ENCODE measurements at regions not wholly inside any gene's neighbourhood (a gene's known extent, or its start where the extent isn't known, plus 50 kb on each side); places are given as distances from the start of the nearest gene placed in this dataset.

DNA sequence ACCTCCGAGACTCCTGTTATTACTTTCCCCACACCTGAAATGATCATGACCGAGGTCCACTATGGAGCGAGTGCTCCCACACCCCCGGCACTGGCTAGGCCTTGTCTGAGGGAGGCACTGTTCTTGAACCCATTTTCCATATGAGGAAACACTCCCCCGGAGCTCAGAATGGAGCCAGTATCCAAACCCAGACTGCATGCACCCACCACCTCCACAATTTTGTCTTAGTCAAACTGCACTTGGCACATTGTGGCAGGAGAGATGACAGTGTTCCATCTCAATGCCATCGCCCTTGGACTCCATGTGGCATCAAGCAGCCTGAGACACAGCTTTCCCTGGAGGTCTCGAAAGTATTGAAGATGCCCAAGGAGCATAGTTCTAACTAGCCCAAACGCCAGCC is 154.1 kb downstream of the NUP210 start:
- ATAC-seq, result no peak

GRCh38 chr3:13265507-13265906 is 154.6 kb downstream of the NUP210 start:
- no peak for ATAC-seq

DNA sequence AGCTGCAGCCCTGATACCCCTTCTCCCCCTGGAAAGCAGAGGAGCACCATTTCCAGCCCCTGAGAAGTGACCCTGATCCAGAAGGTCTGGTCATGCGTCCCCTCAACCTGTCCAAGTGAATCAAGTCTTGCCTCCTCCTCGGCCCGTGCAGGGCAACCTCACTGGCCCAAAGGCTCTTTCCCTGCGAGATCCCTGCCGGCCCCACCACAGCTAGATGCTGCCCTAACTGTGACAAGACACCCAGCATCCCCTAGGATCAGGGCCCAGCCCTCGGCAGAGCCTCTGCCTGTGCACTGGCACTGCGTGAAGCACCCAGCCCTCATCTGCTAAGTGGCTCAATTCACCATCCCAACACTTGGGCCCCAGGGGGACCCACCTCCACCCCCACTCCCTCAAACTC is 155.1 kb downstream of the NUP210 start:
- ATAC-seq, result no peak

DNA sequence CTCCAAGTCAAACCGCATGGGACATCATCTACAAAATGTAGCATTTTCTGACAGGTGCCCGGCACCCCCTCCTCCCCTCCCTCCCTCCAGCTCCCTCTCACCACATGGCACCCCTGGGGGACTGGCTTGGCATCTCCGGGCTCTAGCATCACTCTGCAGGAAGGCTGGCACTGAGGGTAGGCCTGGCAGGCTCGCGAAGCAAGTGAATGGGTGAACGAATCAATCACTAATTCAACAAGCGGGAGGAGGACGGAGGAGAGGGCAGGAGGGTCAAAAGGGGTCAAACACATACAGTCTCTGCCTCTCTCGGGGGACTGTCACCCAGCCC is 155.7 kb downstream of the NUP210 start:
- no peak for ATAC-seq

DNA sequence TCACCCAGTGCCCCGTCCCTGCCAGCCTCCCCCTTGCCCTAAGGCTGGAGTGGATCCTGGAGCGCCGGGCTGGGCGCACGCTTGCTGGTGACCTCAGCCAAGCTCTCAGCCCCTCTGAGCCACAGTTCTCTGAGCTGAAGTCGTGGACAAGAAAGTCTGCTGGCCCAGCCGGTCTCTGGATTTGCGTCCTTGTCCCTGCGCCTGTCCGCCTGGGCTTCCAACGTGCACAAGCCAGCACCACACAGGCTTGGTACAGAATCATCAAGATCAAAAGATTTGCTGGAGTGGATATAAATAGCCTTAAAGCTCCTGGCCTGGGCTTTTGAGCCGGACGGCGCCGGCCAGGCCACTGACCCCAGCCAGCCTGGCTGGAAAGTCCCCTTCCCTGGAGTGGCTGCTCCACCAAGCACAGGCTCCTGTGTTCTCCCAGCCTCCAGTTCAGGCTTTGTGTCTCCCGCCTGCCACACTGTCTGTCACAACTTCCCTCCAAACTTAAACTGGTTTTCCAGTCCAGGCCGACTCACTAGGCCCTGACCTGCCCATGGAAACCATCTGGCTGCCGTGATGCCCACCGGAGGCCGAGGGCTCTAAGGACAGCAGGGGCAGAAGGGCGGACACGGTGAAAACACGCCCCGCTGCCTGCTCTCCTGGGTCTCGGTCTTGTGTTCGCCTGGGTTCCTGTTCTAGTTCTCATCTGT is 156.2 kb downstream of the NUP210 start:
- peak; percentile 43 for ATAC-seq

GRCh38 chr3:13262493-13263211 is 157.5 kb downstream of the NUP210 start:
- ATAC-seq, result peak; percentile 25

DNA sequence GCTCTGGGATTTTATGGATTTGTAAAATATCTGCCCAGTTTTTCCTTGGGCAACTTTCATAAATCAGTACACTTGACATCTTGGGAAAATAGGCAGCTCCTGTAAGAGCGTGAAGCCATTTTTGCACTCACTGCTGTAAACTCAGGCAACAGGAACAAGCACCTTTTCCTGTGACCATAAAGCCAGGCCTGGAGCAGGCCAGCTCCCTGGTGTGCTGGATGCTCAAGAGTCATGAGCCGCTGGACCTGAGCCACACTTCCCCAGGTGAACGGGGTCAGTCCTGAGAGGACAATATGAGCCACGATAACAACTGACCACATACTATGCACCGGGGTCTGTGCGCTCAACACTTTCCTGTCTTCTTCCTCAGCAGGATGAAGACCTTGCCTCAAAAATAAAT is 158.2 kb downstream of the NUP210 start:
- no peak for ATAC-seq

DNA sequence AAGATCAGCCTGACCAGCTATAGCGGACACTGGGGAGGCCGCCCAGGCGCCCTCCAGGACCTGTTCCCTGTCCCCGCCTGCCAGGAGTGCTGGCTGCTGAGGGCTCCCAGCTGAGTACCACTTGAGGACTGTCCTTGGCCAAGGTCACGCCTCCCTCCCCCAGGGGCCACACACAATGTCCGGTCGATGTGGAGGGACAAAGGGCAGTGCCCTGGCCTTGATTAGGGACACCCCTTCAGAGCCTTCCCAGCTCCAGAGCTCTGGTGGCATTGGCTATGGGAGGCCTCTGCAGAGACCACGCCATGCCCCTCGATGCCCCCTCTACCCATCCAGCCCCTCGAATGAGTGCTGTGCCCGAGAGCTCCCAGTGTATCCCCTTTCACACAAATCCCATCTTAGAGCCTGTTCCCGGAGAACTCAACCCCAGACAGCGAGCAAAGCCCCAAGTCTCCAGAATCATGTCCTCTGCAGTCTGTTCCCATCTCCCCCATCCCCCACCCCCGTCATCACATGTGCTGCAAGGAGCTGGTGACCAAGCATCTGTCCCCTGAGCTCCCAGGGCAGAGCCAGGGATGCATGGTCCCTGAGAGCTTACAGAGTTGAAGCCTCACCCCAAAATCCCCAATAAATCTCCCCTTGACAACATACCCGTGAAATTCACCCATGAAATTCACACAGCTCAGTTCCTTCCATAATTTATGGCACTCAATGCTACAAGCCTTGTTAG is 158.9 kb downstream of the NUP210 start:
- no peak for ATAC-seq

DNA sequence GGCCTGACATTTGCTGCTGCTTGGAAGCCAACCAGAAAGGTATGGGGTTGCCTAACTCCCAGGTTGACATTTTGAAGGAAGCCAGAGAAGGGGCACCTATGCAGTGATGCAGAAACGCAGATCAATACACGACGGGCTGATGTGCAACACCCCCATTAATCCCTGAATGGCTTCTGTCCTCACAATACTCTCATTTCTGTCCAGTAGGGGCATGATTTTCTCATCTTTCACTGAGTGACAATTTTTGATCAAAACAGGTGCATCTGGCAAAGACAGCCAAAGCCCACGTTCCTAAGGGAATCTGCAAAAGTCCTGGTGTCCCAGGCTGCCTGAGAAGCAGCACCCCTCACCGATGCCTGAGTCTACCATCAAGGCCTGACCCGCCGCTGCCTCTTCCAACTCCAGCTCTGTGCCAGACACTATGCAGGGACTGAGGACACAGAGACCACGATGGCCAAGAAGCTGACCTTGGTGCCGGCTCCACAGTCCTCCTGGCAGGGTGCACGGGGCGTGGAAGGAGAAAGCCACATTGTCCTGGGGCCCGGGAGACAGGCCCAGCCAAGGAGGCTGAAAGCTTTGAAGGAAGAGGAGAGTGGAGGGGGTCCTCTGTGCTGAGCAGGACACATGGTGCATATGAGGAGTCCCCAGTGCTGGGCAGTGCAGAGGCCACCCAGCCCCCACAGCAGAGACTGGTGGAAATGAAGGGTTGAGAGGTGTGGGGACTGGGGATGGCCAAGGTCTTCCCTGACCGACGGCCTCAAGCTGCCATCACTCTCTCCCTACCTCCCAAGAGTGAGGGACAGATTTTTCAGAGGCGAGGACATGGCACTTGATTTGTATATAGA is 159.6 kb downstream of the NUP210 start:
- ATAC-seq, result no peak

GRCh38 chr3:13259831-13260230 is 160.3 kb downstream of the NUP210 start:
- no peak for ATAC-seq

DNA sequence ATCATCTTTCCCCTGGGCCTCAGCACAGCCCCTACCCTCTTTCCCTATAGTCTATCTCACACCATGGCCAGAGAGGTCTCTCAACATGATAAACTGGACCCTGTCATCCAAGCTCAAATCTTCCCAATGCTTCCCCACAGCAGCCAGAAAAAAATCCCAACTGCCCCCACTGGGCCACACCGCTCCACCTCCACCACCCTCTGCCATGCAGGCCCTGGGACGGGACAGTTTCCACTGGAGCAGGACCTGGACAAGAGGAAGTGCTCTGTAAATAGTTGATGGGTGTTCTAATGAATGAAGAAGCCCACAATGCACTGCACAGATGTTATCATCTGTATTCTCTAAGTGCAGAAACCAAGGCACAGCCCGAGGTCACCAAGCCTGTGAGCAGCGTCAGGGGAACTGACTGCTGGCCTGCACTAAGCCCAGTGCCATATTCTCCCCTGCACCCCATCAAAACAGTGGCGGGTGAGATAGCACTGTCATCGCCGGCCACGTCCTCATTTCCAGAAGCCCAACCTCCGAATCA is 161.1 kb downstream of the NUP210 start:
- no peak for ATAC-seq

DNA sequence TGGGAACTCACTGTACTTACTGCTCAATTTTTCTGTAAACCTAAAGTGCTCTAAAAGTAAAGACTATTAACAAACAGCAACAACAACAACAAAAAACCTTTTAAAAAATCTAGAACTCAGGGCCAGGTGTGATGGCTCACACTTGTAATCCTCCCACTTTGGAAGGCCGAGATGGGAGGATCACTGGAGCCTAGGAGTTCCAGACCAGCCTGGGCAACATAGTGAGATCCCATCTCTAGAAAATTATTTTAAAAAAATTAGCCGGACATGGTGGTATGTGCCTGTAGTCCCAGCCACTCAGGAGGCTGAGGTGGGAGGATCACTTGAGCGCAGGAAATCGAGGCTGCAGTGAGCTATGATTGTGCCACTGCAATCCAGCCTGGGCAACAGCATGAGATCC is 161.8 kb downstream of the NUP210 start:
- ATAC-seq, result no peak

DNA sequence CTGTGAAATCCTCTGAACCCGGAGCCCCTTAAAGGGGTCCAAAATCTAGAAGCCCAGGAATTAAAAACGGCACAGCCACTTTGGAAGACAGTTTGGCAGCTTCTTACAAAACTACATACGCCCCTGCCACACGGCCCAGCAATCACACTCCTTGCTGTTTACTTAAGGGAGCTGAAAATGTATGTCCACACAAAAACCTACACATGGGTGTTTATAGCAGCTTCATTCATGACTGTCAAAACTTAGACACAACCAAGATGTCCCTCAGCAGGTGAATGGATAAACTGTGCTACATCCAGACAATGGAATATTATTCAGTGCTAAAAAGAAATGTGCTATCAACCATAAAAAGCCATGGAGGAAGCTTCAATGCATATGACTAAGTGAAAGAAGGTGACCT is 162.5 kb downstream of the NUP210 start:
- ATAC-seq, result no peak

DNA sequence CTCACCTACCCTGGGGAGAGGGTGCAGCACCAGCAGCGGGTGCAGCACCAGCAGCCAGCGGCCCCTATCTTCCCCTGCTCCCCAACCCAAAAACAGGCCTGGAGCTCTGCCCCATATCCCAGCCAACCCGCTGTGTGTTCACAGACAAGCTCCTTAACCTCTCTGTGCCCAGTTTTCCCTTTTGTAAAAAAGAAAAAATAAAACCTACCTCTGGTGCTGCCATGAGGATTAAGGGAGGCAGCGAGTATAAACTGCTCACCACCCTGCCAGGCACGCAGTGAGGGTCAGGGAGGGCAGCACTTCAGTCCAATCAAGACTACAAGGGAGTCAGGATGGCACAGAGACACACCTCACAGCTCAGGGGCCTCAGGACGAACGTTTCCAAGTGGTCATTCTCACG is 163.3 kb downstream of the NUP210 start:
- ATAC-seq, result no peak

DNA sequence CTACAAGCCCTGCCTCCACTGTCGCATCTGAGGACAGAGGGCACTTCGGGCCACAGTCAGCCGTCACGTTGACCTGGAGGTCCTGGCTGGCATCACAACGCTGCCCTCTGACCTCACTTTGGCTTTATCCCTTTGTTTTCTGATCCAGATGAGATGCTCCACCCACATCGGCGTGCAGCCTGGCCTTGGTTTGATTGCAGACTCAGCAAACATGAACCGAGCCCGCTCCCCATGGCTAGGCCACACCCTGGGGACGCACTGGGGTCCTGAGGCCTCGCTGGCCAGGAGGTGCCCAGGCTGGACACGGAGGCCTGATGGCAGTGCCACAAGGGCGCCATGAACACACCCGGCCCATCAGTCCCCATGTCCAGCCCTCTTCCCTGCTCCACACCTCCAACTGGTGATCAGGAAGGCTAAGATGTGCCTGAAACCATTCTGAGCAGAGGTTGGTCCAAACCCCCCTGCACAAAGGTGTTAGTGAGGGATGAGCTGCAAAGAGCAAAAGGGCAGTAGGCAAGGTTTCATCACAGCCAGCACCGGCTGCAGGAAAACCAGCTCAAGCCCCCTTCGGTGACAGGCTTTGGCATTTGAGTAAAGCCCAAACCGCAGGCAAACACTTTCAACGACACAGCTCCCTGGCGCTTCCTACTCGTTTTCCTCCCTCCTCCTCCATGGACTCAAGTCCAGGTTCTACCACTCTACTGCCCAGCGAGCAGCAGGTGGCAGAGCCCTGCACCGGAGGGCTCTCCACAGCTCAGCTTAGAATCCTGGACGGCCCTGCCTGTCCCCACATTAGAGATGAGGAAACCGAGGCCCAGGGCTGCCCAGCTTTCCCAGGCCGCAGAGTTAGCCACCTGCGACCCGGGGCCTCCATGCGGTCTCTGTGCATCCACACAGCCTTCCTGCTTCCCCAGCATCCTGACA is 165.8 kb downstream of the NUP210 start:
- no peak for ATAC-seq

- ATAC-seq, result no peak
Observed at GRCh38 chr3:13253208-13253937, 166.7 kb downstream of the NUP210 start.

GRCh38 chr3:13252207-13252606 is 167.9 kb downstream of the NUP210 start:
- no peak for ATAC-seq

DNA sequence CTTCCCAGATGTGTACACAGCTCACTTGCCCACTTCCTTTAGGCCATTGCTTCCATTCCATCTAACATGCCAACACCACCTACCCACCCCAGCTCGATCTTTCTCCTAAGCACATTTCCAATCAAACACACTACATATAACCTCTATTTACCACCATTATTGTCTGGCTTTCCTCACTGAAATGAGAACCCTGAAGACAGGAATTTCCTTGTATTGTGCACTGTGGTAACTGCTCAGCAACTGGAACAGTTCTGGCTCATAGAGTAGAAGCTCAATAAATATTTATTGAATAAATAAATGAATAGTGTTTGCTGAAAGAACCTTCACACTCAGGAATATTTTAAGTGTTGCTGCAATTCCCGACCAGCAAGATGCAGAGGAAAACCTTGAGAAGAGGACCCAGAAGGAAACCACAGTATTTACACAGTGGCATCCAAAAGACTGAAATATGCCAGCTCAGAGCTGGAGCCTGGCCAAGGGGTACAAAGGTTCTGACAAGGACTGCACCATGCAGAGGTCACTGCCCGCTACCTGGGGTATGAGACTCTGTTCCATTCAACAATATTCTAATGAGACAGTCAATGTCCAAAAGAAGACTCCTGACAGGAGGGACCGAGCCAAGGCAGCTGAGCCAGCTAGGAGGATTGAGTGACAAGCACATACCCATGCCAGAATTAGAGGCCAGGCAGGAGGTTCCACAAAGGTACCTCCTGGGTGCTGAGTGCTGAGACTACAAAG is 168.8 kb downstream of the NUP210 start:
- ATAC-seq, result no peak

DNA sequence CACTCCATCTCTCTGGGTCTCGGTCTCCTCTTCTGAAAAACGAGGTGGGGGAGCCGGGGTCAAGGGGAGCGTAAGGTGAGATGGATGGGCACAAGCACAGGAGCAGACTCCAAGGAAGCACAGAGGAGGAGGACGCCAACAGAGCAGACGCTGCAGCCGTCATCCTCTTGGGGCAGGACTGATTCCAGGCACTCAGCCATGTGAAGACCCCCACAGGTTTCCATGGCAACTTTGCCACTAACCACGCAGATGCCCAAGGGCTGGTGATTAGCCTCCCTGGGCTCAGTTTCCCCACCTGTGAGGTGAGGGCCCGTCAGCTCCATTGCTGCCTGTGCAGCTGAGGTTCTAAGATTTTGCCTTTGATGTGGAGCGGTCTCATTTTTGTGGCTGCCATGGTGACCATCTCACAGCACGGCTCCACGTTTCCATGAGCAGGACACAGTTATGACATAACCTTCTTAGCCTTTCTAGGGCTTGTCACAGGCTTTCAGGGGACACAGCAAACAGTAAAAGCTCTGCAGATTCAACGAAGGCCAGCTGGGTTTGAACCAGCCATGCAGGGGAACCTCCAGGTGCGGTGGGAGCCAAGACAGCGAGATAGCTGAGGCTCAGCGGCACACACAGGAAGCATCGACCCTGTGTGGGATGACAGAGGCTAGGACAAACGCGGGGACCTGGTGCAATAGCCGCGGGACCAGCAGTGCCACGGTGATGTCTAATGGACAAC is 170.3 kb downstream of the NUP210 start:
- ATAC-seq, result no peak
